GM12873 (cell line): ENCODE measurements at regions not wholly inside any gene's neighbourhood (a gene's known extent, or its start where the extent isn't known, plus 50 kb on each side); places are given as distances from the start of the nearest gene placed in this dataset.

Experiments used
- TF ChIP-seq, protein P1 (sequence below): IDR thresholded peaks from 2 replicates; pipeline ENCODE4 v1.5.1; 2012; ENCODE audit warnings: low read depth, mild to moderate bottlenecking, moderate library complexity, low read length, control low read depth; ENCODE audit not compliant: insufficient read depth; ENCODE audit errors: missing control alignments

DNA sequence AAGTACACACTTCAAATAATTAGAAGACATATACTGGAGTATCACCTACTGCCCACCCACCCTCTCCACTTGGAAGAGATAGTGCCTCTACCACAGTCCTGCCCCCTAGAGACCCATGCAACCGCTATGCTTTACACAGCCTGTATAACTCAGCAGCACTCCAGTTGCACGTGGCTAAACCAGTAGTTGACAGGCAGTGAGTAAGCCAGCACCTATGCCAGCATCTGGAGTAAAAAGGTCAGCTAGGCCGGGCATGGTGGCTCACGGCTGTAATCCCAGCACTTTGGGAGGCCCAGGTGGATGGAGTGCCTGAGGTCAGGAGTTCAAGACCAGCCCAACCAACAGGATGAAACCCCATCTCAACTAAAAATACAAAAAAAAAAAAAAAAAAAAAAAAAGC lies 356.4 kb downstream of the NR2F1-AS1 start:
- TF ChIP-seq, protein P1, sequence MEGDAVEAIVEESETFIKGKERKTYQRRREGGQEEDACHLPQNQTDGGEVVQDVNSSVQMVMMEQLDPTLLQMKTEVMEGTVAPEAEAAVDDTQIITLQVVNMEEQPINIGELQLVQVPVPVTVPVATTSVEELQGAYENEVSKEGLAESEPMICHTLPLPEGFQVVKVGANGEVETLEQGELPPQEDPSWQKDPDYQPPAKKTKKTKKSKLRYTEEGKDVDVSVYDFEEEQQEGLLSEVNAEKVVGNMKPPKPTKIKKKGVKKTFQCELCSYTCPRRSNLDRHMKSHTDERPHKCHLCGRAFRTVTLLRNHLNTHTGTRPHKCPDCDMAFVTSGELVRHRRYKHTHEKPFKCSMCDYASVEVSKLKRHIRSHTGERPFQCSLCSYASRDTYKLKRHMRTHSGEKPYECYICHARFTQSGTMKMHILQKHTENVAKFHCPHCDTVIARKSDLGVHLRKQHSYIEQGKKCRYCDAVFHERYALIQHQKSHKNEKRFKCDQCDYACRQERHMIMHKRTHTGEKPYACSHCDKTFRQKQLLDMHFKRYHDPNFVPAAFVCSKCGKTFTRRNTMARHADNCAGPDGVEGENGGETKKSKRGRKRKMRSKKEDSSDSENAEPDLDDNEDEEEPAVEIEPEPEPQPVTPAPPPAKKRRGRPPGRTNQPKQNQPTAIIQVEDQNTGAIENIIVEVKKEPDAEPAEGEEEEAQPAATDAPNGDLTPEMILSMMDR = no peak

DNA sequence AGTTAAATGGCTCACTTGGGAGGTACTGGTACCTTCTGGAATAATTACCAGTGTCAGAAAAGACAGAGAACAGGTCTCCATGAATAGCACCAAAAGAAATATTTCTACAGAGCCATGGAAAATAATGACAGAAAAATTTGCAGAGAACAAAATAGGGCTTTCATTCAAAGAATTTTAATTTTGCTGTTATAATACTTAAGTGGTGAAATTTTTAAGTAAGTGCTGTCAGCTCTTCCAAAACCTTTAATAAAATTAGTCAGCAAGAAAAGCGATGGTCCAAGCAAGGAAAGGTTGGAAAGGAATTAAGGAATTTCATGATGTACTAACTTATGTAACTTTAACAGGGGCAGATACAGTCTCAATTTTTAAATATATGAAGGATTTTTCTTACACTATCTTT lies 359.2 kb downstream of the NR2F1-AS1 start:
- TF ChIP-seq, protein P1 = no peak

DNA sequence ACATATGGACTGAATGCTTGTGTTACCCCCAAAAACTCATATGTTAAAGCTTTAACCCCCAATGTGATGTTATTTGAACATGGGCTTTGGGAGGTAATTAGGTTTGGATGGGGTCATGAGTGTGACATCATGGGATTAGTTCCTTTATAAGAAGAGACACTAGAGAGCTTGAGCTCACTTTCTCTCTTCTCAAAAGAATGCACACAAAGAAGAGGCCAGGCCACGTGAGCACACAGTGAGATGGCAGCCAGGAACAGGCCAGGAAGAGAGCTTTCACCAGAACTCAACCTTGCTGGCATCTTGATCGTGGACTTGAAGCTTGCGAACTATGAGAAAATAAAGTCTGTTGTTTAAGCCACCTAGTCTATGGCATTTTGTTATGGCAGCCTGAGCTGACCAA lies 360.6 kb downstream of the NR2F1-AS1 start:
- TF ChIP-seq, protein P1 = no peak

DNA sequence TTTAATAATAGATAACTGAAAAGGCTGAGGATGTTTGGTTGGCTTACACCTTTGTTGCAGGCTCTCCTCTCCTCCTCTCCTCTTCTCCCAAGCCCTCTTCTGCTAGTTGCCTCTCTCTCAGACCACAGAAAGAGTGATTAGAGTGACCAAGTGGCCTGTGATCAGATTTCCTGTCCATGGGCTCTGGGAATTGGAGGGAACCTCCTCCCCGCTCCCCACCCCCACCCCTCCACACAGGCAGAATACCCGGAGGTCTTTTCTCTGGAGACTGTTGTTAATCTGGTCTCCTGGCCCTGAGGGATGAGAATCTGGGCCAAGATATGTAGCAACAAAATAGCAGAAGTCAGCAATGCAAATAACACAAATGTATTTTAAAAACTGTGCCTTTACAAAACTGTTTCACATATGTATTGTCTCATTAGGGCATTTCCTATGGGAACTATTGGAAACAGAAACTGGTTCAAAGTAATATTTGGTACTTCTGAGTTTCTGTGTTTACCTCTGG lies 361.3 kb downstream of the NR2F1-AS1 start:
- TF ChIP-seq, protein P1 = no peak

DNA sequence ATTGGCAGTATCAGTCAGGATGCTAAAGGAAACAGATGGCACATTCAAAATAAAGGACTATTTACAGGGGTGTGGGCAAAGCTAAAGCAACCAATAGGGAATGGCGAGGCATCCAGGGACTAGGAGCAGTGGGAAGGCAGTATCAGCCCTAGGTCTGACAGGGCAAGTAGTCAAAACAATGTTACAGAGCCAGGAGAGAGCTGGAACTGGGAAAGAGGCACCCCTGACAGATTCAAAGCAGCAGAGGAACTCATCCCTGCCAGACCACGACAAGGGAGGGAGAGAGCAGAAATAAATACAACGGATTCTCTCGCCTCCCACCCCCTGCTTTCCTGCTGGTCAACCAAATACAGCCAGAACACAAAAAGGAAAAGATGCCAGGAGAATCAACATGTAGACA lies 371.5 kb downstream of the NR2F1-AS1 start:
- TF ChIP-seq, protein P1 = no peak

DNA sequence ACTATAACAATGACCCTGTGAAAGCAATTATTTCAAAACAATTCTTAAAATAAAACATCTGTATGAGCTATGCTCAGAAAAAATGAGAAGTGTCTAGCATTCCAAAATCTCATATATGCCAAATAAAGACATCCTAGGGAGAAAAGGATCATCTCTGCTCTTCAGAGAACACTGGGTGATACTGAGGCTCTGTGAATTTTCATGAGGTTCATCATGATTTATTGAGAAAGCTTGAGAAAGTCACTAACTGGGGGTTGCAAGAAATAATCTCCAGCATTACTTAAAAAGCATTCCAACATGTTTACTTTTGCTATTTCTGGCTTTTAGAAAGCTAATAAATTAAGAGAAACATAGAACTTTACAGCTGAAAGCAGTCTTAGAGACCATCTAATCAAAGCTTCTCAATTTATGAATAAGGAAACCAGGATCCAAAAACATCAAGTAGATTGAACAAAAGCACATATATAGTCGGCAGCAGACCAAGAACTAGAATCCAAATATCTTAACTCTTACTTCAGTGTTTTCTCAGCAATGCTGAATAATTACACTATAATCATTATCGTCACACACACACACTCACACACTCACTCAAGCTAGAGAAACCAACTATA lies 372.8 kb downstream of the NR2F1-AS1 start:
- TF ChIP-seq, protein P1 = no peak

DNA sequence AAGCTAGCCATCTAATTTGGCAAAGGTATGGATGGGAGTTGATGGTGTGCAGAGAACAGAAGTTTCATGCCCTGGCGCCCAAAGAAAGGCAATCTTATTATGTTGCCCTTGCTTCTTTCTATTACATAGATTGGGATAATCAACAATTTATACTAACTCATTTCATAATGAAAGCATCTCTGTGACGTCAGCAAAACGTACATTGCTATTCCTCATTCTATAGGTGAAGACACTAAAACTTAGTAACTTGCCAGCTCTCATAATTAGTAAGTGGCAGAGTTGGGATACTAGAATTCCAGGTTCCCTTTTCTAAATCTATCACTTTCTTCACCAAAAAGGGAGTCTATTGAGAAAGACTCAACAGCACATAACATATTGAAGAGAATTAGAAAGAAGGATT lies 374.8 kb downstream of the NR2F1-AS1 start:
- TF ChIP-seq, protein P1 = no peak
